SU-DHL-6 (cell line): ENCODE measurements at regions not wholly inside any gene's neighbourhood (a gene's known extent, or its start where the extent isn't known, plus 50 kb on each side); places are given as distances from the start of the nearest gene placed in this dataset.

Source experiments
- EZH2phosphoT487 ChIP-seq: fragments of 200-600 bp; sonication (generic), shearing (Covaris generic); conservative IDR thresholded peaks from 2 replicates; pipeline ENCODE4 v1.6.1; 2018; ENCODE audit warnings: mild to moderate bottlenecking, antibody characterized with exemption, low read length, moderate library complexity, mixed read lengths
- TF ChIP-seq, protein P1 (sequence below): fragments of 200-600 bp; sonication (generic); IDR thresholded peaks from one replicate; pipeline ENCODE4 v1.5.1; 2017; ENCODE audit warnings: antibody characterized with exemption, mild to moderate bottlenecking, low read length, moderate library complexity; ENCODE audit not compliant: insufficient read depth, poor library complexity, severe bottlenecking

DNA sequence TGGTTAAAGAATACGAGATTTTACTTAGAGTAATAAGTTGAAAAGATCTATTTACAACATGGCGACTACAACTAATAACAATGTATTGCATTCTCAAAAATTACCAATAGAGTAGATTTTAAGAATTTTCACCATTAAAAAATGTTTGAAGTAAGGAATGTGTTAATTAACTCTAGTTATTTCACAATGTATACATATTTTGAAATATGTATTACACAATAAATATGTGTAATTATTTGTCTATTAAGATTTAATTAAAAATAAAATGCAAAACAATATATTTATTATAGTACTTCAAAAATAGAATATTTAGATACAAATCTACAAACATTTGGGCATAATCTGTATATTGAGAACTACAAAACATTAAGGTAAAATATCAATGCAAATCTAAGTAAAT lies 1326.3 kb upstream of the CDH6 start:
- TF ChIP-seq, protein P1, sequence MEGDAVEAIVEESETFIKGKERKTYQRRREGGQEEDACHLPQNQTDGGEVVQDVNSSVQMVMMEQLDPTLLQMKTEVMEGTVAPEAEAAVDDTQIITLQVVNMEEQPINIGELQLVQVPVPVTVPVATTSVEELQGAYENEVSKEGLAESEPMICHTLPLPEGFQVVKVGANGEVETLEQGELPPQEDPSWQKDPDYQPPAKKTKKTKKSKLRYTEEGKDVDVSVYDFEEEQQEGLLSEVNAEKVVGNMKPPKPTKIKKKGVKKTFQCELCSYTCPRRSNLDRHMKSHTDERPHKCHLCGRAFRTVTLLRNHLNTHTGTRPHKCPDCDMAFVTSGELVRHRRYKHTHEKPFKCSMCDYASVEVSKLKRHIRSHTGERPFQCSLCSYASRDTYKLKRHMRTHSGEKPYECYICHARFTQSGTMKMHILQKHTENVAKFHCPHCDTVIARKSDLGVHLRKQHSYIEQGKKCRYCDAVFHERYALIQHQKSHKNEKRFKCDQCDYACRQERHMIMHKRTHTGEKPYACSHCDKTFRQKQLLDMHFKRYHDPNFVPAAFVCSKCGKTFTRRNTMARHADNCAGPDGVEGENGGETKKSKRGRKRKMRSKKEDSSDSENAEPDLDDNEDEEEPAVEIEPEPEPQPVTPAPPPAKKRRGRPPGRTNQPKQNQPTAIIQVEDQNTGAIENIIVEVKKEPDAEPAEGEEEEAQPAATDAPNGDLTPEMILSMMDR: no peak
- TF ChIP-seq EZH2phosphoT487: no peak
